ENCODE measurements at regions not wholly inside any gene's neighbourhood (a gene's known extent, or its start where the extent isn't known, plus 50 kb on each side); places are given as distances from the start of the nearest gene placed in this dataset.

DNA sequence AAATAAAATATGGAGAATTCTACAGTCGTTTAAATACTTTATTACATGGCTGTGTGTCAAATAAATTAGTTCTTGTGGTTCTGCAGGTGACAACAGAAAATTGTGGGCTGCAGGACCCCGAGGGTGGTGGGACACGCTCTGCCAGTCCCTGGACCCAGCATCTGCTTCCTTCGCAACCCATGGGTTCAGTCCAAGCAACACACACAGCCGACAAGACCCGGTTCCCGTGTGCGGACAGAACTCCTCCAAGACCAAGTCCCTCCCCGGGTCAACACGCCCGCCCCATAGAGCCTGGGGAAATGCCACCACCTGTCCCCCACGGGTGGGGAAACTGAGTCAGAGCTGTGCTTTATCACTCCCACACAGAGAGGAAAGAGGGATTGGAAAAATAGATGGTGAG lies 238.9 kb downstream of the BRD1 start:
- WGBS (ENCODE audit: low lambda C conversion rate), result 26% methylated on average over 6 of the region's 12 CpGs
- DNase-seq (ENCODE audit: low spot score) (no peak), FAIRE-seq (no peak), ATAC-seq (no peak)
- no peak overlapping the region for H3K4me2 ChIP-seq (ENCODE audit: low read depth, low read length)
- no peaks in the 10 kb centered on the region for H3K36me3 ChIP-seq (replicated peaks in 1 of 2; ENCODE audit: control insufficient read depth in 1 of 2, insufficient read depth in 2 of 2, low read length in 2 of 2)
- no peak overlapping the region for H3K27ac ChIP-seq (ENCODE audit: extremely low read length, insufficient read depth, low read length)
- intact Hi-C loops (cut with micrococcal nuclease; ENCODE audit: unreplicated experiment), result no loop called here
- no peak overlapping the region for H2AFZ ChIP-seq (ENCODE audit: low read length)
- H3K9me3 ChIP-seq (ENCODE audit: low read length), result no peaks in the 10 kb centered on the region
- no TSS peak for BruUV-seq (replicated peaks)
- no peak overlapping the region for H3K4me3 ChIP-seq (replicated peaks in 1 of 3; ENCODE audit: insufficient read depth in 1 of 3, low read depth in 2 of 3, low read length in 3 of 3)
- H3K9ac ChIP-seq (ENCODE audit: insufficient read depth, low read depth, low read length), result no peak overlapping the region
- H4K20me1 ChIP-seq (ENCODE audit: insufficient read depth, low read length), result no peaks in the 10 kb centered on the region
- ChIA-PET POLR2A (no interaction called here), CTCF (ENCODE audit: low intra/inter-chr PET ratio, low total read pairs) (no interaction called here)
- no peaks in the 10 kb centered on the region for H3K4me1 ChIP-seq (ENCODE audit: insufficient read depth, low read length)
- in situ Hi-C loops (cut with HindIII; ENCODE audit: extremely low pct_ligation_motif_present, low pct_unique_long_range_greater_than_20kb), result no loop called here
- H3K79me2 ChIP-seq (ENCODE audit: insufficient read depth, low read length), result no peaks in the 10 kb centered on the region
- peaks cover 10 to 77% of the 10 kb centered on the region in 2 experiments; a peak in 4 of 5 replicates for H3K27me3 ChIP-seq (ENCODE audit: control insufficient read depth in 1 of 2, insufficient read depth in 2 of 2, low read length in 2 of 2)
- TF ChIP-seq, protein P1, sequence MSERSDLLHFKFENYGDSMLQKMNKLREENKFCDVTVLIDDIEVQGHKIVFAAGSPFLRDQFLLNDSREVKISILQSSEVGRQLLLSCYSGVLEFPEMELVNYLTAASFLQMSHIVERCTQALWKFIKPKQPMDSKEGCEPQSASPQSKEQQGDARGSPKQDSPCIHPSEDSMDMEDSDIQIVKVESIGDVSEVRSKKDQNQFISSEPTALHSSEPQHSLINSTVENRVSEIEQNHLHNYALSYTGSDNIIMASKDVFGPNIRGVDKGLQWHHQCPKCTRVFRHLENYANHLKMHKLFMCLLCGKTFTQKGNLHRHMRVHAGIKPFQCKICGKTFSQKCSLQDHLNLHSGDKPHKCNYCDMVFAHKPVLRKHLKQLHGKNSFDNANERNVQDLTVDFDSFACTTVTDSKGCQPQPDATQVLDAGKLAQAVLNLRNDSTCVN (CRISPR knock-in tag; IDR thresholded peaks at IDR 0.05; ENCODE audit: borderline replicate concordance), result no peak
- TF ChIP-seq ZNF850 (CRISPR knock-in tag; conservative IDR thresholded peaks at IDR 0.05) (no peak), HOXA9 (CRISPR knock-in tag; IDR thresholded peaks at IDR 0.05; ENCODE audit: borderline replicate concordance) (no peak)

DNA sequence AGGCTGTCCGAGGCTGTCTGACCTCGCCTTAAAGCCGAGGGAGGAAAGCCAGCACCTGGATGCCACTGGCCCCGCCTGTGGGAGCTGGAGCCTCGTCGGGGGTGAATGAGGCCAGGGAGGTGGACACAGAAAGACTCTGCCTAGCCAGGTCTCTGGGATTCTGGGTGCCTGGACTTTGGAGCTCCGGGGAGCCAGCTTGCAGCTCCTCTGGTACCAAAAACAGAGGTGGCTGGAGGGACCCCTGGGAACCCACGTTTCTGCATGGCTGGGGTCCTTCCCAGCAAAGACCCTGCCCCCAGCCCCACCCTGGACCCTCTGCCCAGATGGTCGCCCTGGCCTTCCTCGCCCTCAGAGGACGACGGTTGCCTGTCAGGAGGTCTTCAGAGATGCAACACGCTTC lies 239.7 kb downstream of the BRD1 start:
- H3K9me3 ChIP-seq (ENCODE audit: low read length), result no peaks in the 10 kb centered on the region
- no peak overlapping the region for H3K9ac ChIP-seq (ENCODE audit: insufficient read depth, low read depth, low read length)
- 8% methylated on average over 8 of the region's 13 CpGs for WGBS (ENCODE audit: low lambda C conversion rate)
- ATAC-seq (no peak), DNase-seq (ENCODE audit: low spot score) (no peak), FAIRE-seq (no peak)
- H3K27ac ChIP-seq (ENCODE audit: extremely low read length, insufficient read depth, low read length), result no peak overlapping the region
- H3K4me3 ChIP-seq (replicated peaks in 1 of 3; ENCODE audit: insufficient read depth in 1 of 3, low read depth in 2 of 3, low read length in 3 of 3), result no peak overlapping the region
- peaks cover 10 to 73% of the 10 kb centered on the region in 2 experiments; a peak in 4 of 5 replicates for H3K27me3 ChIP-seq (ENCODE audit: control insufficient read depth in 1 of 2, insufficient read depth in 2 of 2, low read length in 2 of 2)
- H3K79me2 ChIP-seq (ENCODE audit: insufficient read depth, low read length), result no peaks in the 10 kb centered on the region
- H3K4me1 ChIP-seq (ENCODE audit: insufficient read depth, low read length), result no peaks in the 10 kb centered on the region
- BruUV-seq (replicated peaks), result no TSS peak
- H3K36me3 ChIP-seq (replicated peaks in 1 of 2; ENCODE audit: control insufficient read depth in 1 of 2, insufficient read depth in 2 of 2, low read length in 2 of 2), result no peaks in the 10 kb centered on the region
- ChIA-PET CTCF (ENCODE audit: low intra/inter-chr PET ratio, low total read pairs) (no interaction called here), POLR2A (no interaction called here)
- H4K20me1 ChIP-seq (ENCODE audit: insufficient read depth, low read length), result no peaks in the 10 kb centered on the region
- H3K4me2 ChIP-seq (ENCODE audit: low read depth, low read length), result no peak overlapping the region
- no peak overlapping the region for H2AFZ ChIP-seq (ENCODE audit: low read length)
- intact Hi-C loops (cut with micrococcal nuclease; ENCODE audit: unreplicated experiment), result no loop called here
- in situ Hi-C loops (cut with HindIII; ENCODE audit: extremely low pct_ligation_motif_present, low pct_unique_long_range_greater_than_20kb), result no loop called here
- TF ChIP-seq, protein P2, sequence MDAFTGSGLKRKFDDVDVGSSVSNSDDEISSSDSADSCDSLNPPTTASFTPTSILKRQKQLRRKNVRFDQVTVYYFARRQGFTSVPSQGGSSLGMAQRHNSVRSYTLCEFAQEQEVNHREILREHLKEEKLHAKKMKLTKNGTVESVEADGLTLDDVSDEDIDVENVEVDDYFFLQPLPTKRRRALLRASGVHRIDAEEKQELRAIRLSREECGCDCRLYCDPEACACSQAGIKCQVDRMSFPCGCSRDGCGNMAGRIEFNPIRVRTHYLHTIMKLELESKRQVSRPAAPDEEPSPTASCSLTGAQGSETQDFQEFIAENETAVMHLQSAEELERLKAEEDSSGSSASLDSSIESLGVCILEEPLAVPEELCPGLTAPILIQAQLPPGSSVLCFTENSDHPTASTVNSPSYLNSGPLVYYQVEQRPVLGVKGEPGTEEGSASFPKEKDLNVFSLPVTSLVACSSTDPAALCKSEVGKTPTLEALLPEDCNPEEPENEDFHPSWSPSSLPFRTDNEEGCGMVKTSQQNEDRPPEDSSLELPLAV (CRISPR knock-in tag; conservative IDR thresholded peaks at IDR 0.05; ENCODE audit: low read depth), result no peak
- TF ChIP-seq, protein P3, sequence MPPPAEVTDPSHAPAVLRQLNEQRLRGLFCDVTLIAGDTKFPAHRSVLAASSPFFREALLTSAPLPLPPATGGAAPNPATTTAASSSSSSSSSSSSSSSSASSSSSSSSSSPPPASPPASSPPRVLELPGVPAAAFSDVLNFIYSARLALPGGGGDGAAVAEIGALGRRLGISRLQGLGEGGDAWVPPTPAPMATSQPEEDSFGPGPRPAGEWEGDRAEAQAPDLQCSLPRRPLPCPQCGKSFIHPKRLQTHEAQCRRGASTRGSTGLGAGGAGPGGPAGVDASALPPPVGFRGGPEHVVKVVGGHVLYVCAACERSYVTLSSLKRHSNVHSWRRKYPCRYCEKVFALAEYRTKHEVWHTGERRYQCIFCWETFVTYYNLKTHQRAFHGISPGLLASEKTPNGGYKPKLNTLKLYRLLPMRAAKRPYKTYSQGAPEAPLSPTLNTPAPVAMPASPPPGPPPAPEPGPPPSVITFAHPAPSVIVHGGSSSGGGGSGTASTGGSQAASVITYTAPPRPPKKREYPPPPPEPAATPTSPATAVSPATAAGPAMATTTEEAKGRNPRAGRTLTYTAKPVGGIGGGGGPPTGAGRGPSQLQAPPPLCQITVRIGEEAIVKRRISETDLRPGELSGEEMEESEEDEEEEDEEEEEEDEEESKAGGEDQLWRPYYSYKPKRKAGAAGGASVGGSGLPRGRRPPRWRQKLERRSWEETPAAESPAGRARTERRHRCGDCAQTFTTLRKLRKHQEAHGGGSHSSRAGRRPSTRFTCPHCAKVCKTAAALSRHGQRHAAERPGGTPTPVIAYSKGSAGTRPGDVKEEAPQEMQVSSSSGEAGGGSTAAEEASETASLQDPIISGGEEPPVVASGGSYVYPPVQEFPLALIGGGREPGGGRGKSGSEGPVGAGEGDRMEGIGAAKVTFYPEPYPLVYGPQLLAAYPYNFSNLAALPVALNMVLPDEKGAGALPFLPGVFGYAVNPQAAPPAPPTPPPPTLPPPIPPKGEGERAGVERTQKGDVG (CRISPR knock-in tag; IDR thresholded peaks at IDR 0.05; ENCODE audit: borderline replicate concordance), result no peak
- TF ChIP-seq ATAD3A (CRISPR knock-in tag; IDR thresholded peaks at IDR 0.05) (no peak), SALL1 (CRISPR knock-in tag; IDR thresholded peaks at IDR 0.05) (no peak), RFX3 (CRISPR knock-in tag; IDR thresholded peaks at IDR 0.05) (no peak), NCOA1 (CRISPR knock-in tag; IDR thresholded peaks at IDR 0.05) (no peak), ZNF570 (CRISPR knock-in tag; IDR thresholded peaks at IDR 0.05; ENCODE audit: borderline replicate concordance) (no peak), ZNF33B (CRISPR knock-in tag; IDR thresholded peaks at IDR 0.05) (no peak), CEBPG (CRISPR knock-in tag; IDR thresholded peaks at IDR 0.05) (no peak)
- TF ChIP-seq, protein P4, sequence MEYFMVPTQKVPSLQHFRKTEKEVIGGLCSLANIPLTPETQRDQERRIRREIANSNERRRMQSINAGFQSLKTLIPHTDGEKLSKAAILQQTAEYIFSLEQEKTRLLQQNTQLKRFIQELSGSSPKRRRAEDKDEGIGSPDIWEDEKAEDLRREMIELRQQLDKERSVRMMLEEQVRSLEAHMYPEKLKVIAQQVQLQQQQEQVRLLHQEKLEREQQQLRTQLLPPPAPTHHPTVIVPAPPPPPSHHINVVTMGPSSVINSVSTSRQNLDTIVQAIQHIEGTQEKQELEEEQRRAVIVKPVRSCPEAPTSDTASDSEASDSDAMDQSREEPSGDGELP (IDR thresholded peaks at IDR 0.05; ENCODE audit: borderline replicate concordance, low read depth), result no peak

Measured in HepG2 (cell line).